PC-3 (cell line): ENCODE measurements at regions not wholly inside any gene's neighbourhood (a gene's known extent, or its start where the extent isn't known, plus 50 kb on each side); places are given as distances from the start of the nearest gene placed in this dataset.

Source experiments
- CTCF ChIP-seq: fragments of 300-600 bp; sonication (generic); conservative IDR thresholded peaks from 2 replicates; pipeline ENCODE4 v1.5.1; 2017; ENCODE audit warnings: antibody characterized with exemption, low read depth, mild to moderate bottlenecking, low read length
- EZH2 ChIP-seq: fragments of 300-600 bp; sonication (generic); IDR thresholded peaks from one replicate; pipeline ENCODE4 v1.6.1; 2017; ENCODE audit warnings: antibody characterized with exemption, mild to moderate bottlenecking, low read length; ENCODE audit not compliant: unreplicated experiment

DNA sequence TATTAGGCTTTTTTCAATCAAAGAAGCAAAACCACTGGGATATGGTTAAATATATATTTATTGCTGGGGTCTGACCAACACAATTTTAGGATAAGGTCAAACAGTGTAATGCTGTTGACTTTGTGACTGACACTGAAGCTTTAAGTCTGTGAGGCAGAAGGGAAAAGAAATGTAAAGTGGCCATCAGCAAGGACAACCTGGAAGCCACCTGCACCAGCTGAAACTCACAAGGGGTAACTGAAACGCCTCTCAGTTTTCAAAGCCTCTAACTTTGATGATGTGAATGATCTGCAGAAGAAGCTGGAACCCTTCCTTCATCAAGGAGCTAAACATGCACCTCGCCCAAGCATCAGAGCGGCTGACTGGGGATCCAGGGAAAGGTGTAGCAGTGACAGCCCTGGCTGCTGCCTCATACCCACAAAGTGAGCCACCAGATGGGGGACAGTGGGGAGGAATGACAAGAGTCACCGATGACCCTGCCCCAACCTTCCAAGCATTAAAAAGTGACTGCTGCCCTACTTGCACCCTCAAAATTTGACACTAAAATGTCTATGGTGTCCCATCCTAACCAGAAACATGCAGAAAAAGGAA, 284.9 kb upstream of the CNTNAP2 start:
- TF ChIP-seq CTCF (no peak), EZH2 (no peak)
